Neuronal stem cell (in vitro differentiated cells): ENCODE measurements at regions not wholly inside any gene's neighbourhood (a gene's known extent, or its start where the extent isn't known, plus 50 kb on each side); places are given as distances from the start of the nearest gene placed in this dataset.
A peak's percentile ranks its signal among the peaks of the same experiment; 100 is the strongest.

Source experiments
- DNase-seq: peaks from one replicate; pipeline ENCODE4 v3.0.0-alpha.2; 2013; ENCODE audit warnings: low spot score
- H2AFZ ChIP-seq: one replicate; pipeline ENCODE4 v1.6.1; 2013; ENCODE audit warnings: mild to moderate bottlenecking, low read length, inconsistent platforms
- H2AK5ac ChIP-seq: 2 replicates; pipeline ENCODE4 v1.6.1; 2013; ENCODE audit warnings: low read depth, mild to moderate bottlenecking, inconsistent platforms, low read length, moderate library complexity, mixed read lengths
- H2BK120ac ChIP-seq: 2 replicates; pipeline ENCODE4 v1.6.1; 2013; ENCODE audit warnings: low read depth, mild to moderate bottlenecking, inconsistent platforms, low read length, moderate library complexity, mixed read lengths
- H2BK12ac ChIP-seq: one replicate; pipeline ENCODE4 v1.6.1; 2013; ENCODE audit warnings: low read length, inconsistent platforms
- H2BK15ac ChIP-seq: 2 replicates; pipeline ENCODE4 v1.6.1; 2013; ENCODE audit warnings: mild to moderate bottlenecking, low read length, inconsistent platforms, mixed read lengths
- H2BK5ac ChIP-seq: one replicate; pipeline ENCODE4 v1.6.1; 2013; ENCODE audit warnings: inconsistent platforms, mild to moderate bottlenecking, low read length, moderate library complexity
- H3K14ac ChIP-seq: one replicate; pipeline ENCODE4 v1.6.1; 2013; ENCODE audit warnings: low read length, inconsistent platforms
- H3K18ac ChIP-seq: 2 replicates; pipeline ENCODE4 v1.6.1; 2013; ENCODE audit warnings: low read length, inconsistent platforms
- H3K23ac ChIP-seq: 2 replicates; pipeline ENCODE4 v1.6.1; 2013; ENCODE audit warnings: low read depth, mild to moderate bottlenecking, mixed read lengths, low read length, inconsistent platforms; ENCODE audit not compliant: poor library complexity
- H3K27ac ChIP-seq: replicated peaks from 3 replicates; pipeline ENCODE4 v1.5.1; 2013; ENCODE audit warnings: low read length, inconsistent platforms
- H3K27me3 ChIP-seq, 3 experiments: 2 replicates each; pipeline ENCODE4 v1.6.1; 2013; ENCODE audit warnings: low read length in 3 of 3, mild to moderate bottlenecking in 2 of 3, inconsistent platforms in 1 of 3, low read depth in 1 of 3, mixed read lengths in 1 of 3, moderate library complexity in 1 of 3; ENCODE audit not compliant: control insufficient read depth in 3 of 3, insufficient read depth in 3 of 3
- H3K36me3 ChIP-seq, 2 donors: replicated peaks in 1 of 2; 2 replicates each; pipeline ENCODE4 v1.6.1; 2013; ENCODE audit warnings: low read length in 2 of 2; ENCODE audit not compliant: control insufficient read depth in 2 of 2, insufficient read depth in 2 of 2
- H3K4ac ChIP-seq: 2 replicates; pipeline ENCODE4 v1.6.1; 2013; ENCODE audit warnings: inconsistent platforms, mild to moderate bottlenecking, low read length, moderate library complexity
- H3K4me1 ChIP-seq, 2 donors: 1 replicate in 1 of 2; 2 replicates in 1 of 2; pipeline ENCODE4 v1.6.1; 2013; ENCODE audit warnings: low read length in 2 of 2, low read depth in 1 of 2; ENCODE audit not compliant: control insufficient read depth in 2 of 2, insufficient read depth in 1 of 2
- H3K4me2 ChIP-seq: one replicate; pipeline ENCODE4 v1.6.1; 2013; ENCODE audit warnings: mild to moderate bottlenecking, low read length, inconsistent platforms; ENCODE audit not compliant: insufficient read depth, poor library complexity, severe bottlenecking
- H3K4me3 ChIP-seq, 2 donors: 2 replicates each; pipeline ENCODE4 v1.5.1; 2013; ENCODE audit warnings: low read length in 2 of 2, mild to moderate bottlenecking in 2 of 2, inconsistent platforms in 1 of 2, moderate library complexity in 1 of 2
- H3K79me1 ChIP-seq: one replicate; pipeline ENCODE4 v1.6.1; 2013; ENCODE audit warnings: low read depth, mild to moderate bottlenecking, inconsistent platforms, low read length, moderate library complexity
- H3K9ac ChIP-seq: one replicate; pipeline ENCODE4 v1.6.1; 2013; ENCODE audit warnings: mild to moderate bottlenecking, low read depth, low read length, inconsistent platforms; ENCODE audit not compliant: poor library complexity
- H3K9me3 ChIP-seq, 2 donors: replicated peaks in 1 of 2; 2 replicates each; pipeline versions ENCODE3 to v1.6.1; 2013; ENCODE audit warnings: low read length in 2 of 2, mild to moderate bottlenecking in 2 of 2, inconsistent platforms in 1 of 2, low read depth in 1 of 2, mixed read lengths in 1 of 2, moderate library complexity in 1 of 2; ENCODE audit not compliant: control insufficient read depth in 2 of 2, insufficient read depth in 1 of 2
- H4K8ac ChIP-seq: one replicate; pipeline ENCODE4 v1.6.1; 2013; ENCODE audit warnings: low read depth, mild to moderate bottlenecking, inconsistent platforms, low read length, moderate library complexity
- H4K91ac ChIP-seq: one replicate; pipeline ENCODE4 v1.6.1; 2013; ENCODE audit warnings: low read length, low read depth, mild to moderate bottlenecking, inconsistent platforms; ENCODE audit not compliant: poor library complexity
- WGBS, 2 donors: extraction: QIAGEN DNeasy Blood & Tissue Kit; methylation state at CpG; one replicate each; pipeline ENCODE4 v1.1.7; 2013; ENCODE audit warnings: missing lambda C conversion rate in 2 of 2, mixed read lengths in 1 of 2; ENCODE audit not compliant: insufficient read length in 2 of 2, insufficient replicate concordance in 1 of 2; ENCODE audit errors: extremely low coverage in 2 of 2; 5-methylcytosine and 5-hydroxymethylcytosine counted together

- no CpG with 5 or more reads among the region's 1 CpG for WGBS, 2 donors
- H2BK120ac ChIP-seq = no peak overlapping the region
- H2BK15ac ChIP-seq = no peak overlapping the region
- no peak overlapping the region for H2BK5ac ChIP-seq
- no peaks in the 10 kb centered on the region for H3K79me1 ChIP-seq
- H3K36me3 ChIP-seq = no peaks in the 10 kb centered on the region
- peaks cover 0 to 45% of the 10 kb centered on the region in 2 donors for H3K9me3 ChIP-seq
- H2AK5ac ChIP-seq = no peak overlapping the region
- H3K9ac ChIP-seq = no peak overlapping the region
- H3K18ac ChIP-seq = no peak overlapping the region
- no peak overlapping the region for H3K4me2 ChIP-seq
- H3K4me3 ChIP-seq = no peak overlapping the region
- H3K4me1 ChIP-seq = no peaks in the 10 kb centered on the region
- no peaks in the 10 kb centered on the region for H3K27me3 ChIP-seq
- H3K23ac ChIP-seq = no peak overlapping the region
- H4K8ac ChIP-seq = no peak overlapping the region
- no peak overlapping the region for H2BK12ac ChIP-seq
- H4K91ac ChIP-seq = no peak overlapping the region
- no peak overlapping the region for H2AFZ ChIP-seq
- no peak overlapping the region for H3K4ac ChIP-seq
- H3K14ac ChIP-seq = no peak overlapping the region
- no peak overlapping the region for H3K27ac ChIP-seq
- no peak for DNase-seq
Measured at GRCh38 chr13:19093369-19093768, 88.3 kb downstream of the TUBA3C start.

- Histone ChIP-seq H3K23ac (peak overlapping the region; percentile 25), H3K27ac (no peak overlapping the region), H4K8ac (no peak overlapping the region), H2AK5ac (no peak overlapping the region), H3K79me1 (no peaks in the 10 kb centered on the region), H3K27me3 (no peaks in the 10 kb centered on the region), H3K36me3 (no peaks in the 10 kb centered on the region), H2BK15ac (no peak overlapping the region), H3K4me3 (peak overlapping the region in 1 of 2 donors; percentile 45), H3K4ac (no peak overlapping the region), H3K4me1 (no peaks in the 10 kb centered on the region), H2BK5ac (no peak overlapping the region), H3K18ac (no peak overlapping the region), H2AFZ (no peak overlapping the region), H3K4me2 (no peak overlapping the region), H3K9ac (no peak overlapping the region), H2BK120ac (no peak overlapping the region), H3K9me3 (peaks cover 0 to 51% of the 10 kb centered on the region in 2 donors), H4K91ac (no peak overlapping the region), H3K14ac (no peak overlapping the region), H2BK12ac (no peak overlapping the region)
- no CpG with 5 or more reads among the region's 17 CpGs for WGBS, 2 donors
- no peak for DNase-seq
Measured at GRCh38 chr13:19090495-19090894, 91.1 kb downstream of the TUBA3C start.

DNA sequence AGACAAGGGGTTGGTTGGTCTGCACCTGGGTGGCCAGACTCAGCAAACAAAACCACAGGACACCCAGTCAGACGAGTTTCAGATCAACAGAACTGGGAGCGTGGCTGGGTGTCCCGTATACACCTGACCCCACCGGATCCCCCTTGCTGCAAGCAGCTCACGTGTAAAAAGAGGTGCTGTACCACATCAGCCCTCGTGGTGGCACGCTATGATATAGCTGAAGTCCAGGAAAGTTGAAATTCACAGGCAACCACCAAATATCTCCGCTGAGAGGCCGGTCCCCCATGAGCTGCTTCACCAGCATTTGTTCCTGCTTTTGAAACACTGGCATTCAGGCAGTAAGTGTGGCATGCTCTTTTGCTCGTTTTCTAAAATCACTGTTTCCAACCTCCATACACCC is 92.3 kb downstream of the TUBA3C start:
- H3K23ac ChIP-seq = no peak overlapping the region
- DNase-seq = no peak
- no peak overlapping the region for H3K4me2 ChIP-seq
- H3K36me3 ChIP-seq = no peaks in the 10 kb centered on the region
- no peaks in the 10 kb centered on the region for H3K79me1 ChIP-seq
- no peak overlapping the region for H2BK120ac ChIP-seq
- H3K14ac ChIP-seq = no peak overlapping the region
- H2BK12ac ChIP-seq = no peak overlapping the region
- no peak overlapping the region for H2AFZ ChIP-seq
- H4K91ac ChIP-seq = no peak overlapping the region
- no peak overlapping the region for H2BK15ac ChIP-seq
- H4K8ac ChIP-seq = no peak overlapping the region
- H2BK5ac ChIP-seq = no peak overlapping the region
- peaks cover 0 to 55% of the 10 kb centered on the region in 2 donors for H3K9me3 ChIP-seq
- no peak overlapping the region for H2AK5ac ChIP-seq
- no peak overlapping the region for H3K18ac ChIP-seq
- H3K27ac ChIP-seq = no peak overlapping the region
- no peaks in the 10 kb centered on the region for H3K4me1 ChIP-seq
- WGBS, 2 donors = no CpG with 5 or more reads among the region's 10 CpGs
- H3K4me3 ChIP-seq = no peak overlapping the region
- no peak overlapping the region for H3K9ac ChIP-seq
- no peak overlapping the region for H3K4ac ChIP-seq
- no peaks in the 10 kb centered on the region for H3K27me3 ChIP-seq

DNA sequence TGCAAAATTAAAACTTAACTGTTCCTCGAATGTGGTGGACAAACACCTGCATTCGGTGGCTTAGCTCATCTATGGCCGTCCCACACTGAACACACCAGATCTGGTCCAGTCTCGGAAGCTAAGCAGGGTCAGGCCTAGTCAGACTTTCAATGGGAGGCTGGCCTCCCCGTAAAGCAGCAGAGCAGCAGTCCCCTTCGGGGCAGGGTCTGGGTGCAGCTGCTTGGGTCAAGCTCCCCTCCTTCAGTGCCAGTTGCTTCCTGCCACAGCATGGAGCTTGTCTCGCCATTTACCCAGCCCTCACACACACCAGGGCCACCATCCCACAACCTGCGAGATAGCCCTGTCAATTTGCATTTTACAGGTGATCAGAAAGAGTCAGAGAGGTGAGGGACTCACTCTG is 93.2 kb downstream of the TUBA3C start:
- H2BK15ac ChIP-seq = no peak overlapping the region
- H3K79me1 ChIP-seq = no peaks in the 10 kb centered on the region
- H3K23ac ChIP-seq = no peak overlapping the region
- no peak overlapping the region for H4K8ac ChIP-seq
- WGBS, 2 donors = no CpG with 5 or more reads among the region's 8 CpGs
- H3K18ac ChIP-seq = no peak overlapping the region
- no peak overlapping the region for H2AK5ac ChIP-seq
- no peak overlapping the region for H2AFZ ChIP-seq
- no peak overlapping the region for H3K14ac ChIP-seq
- H3K27me3 ChIP-seq = no peaks in the 10 kb centered on the region
- no peak overlapping the region for H4K91ac ChIP-seq
- H3K4me2 ChIP-seq = no peak overlapping the region
- H2BK120ac ChIP-seq = no peak overlapping the region
- no peak overlapping the region for H3K27ac ChIP-seq
- peaks cover 0 to 58% of the 10 kb centered on the region in 2 donors for H3K9me3 ChIP-seq
- no peak overlapping the region for H3K9ac ChIP-seq
- H3K4me3 ChIP-seq = no peak overlapping the region
- no peak for DNase-seq
- no peaks in the 10 kb centered on the region for H3K4me1 ChIP-seq
- no peak overlapping the region for H2BK5ac ChIP-seq
- H2BK12ac ChIP-seq = no peak overlapping the region
- no peak overlapping the region for H3K4ac ChIP-seq
- no peaks in the 10 kb centered on the region for H3K36me3 ChIP-seq
